HEK293T (cell line): ENCODE measurements at regions not wholly inside any gene's neighbourhood (a gene's known extent, or its start where the extent isn't known, plus 50 kb on each side); places are given as distances from the start of the nearest gene placed in this dataset.

Experiments used
- BHLHE40 ChIP-seq: fragments of 450-650 bp; IDR thresholded peaks from 2 replicates; pipeline ENCODE4 v1.6.1; 2016; ENCODE audit warnings: mild to moderate bottlenecking, moderate library complexity, borderline replicate concordance
- ELF4 ChIP-seq: fragments of 450-650 bp; IDR thresholded peaks from 2 replicates; pipeline ENCODE4 v1.6.1; 2017; ENCODE audit warnings: antibody characterized with exemption
- FOXM1 ChIP-seq: fragments of 450-650 bp; IDR thresholded peaks from 2 replicates; pipeline ENCODE4 v1.6.1; 2017; ENCODE audit warnings: mild to moderate bottlenecking, borderline replicate concordance
- HDGF ChIP-seq: fragments of 450-650 bp; IDR thresholded peaks from 2 replicates; pipeline ENCODE4 v1.6.1; 2017; ENCODE audit warnings: antibody characterized with exemption, borderline replicate concordance
- L3MBTL2 ChIP-seq: fragments of 450-650 bp; conservative IDR thresholded peaks from 2 replicates; pipeline ENCODE4 v1.6.1; 2016; ENCODE audit warnings: mild to moderate bottlenecking
- TARDBP ChIP-seq: fragments of 450-650 bp; IDR thresholded peaks from 2 replicates; pipeline ENCODE4 v1.6.1; 2016
- TF ChIP-seq, protein P1 (sequence below): fragments of 450-650 bp; IDR thresholded peaks from 2 replicates; pipeline ENCODE4 v1.6.1; 2016

DNA sequence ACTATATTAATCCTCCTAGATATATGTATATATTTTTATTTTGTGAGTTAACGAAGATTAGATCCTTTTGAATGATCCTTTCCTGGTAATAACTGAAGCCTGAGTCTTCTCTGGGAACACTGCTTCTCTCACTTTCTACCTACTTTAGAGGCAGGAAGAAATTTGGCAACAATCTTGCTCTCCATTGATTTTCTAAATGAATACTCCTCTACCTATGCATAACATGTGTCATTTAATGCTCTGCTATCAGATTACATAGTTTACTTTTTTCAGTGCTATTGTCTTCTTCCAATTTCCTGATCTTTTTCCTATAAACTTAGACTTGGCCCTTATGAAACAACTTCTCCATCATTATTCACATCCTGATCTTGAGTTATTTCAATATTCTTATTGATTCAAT, 60.4 kb upstream of the PDHA2 start:
- TF ChIP-seq L3MBTL2 (no peak), BHLHE40 (no peak), ELF4 (no peak), HDGF (no peak), TARDBP (no peak), FOXM1 (no peak)
- TF ChIP-seq, protein P1, sequence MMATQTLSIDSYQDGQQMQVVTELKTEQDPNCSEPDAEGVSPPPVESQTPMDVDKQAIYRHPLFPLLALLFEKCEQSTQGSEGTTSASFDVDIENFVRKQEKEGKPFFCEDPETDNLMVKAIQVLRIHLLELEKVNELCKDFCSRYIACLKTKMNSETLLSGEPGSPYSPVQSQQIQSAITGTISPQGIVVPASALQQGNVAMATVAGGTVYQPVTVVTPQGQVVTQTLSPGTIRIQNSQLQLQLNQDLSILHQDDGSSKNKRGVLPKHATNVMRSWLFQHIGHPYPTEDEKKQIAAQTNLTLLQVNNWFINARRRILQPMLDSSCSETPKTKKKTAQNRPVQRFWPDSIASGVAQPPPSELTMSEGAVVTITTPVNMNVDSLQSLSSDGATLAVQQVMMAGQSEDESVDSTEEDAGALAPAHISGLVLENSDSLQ: no peak
